IMR-90 (cell line): ENCODE measurements at regions not wholly inside any gene's neighbourhood (a gene's known extent, or its start where the extent isn't known, plus 50 kb on each side); places are given as distances from the start of the nearest gene placed in this dataset.

Experiments
- ATAC-seq: fragments of 200-7000 bp; cut with Tn5 transposase; 2 replicates; pipeline ENCODE4 v1.9.1; 2020; ENCODE audit warnings: low read depth, mild to moderate bottlenecking, moderate library complexity
- BruUV-seq: library from RNA; stranded (reverse); fragments of 400-500 nt; replicated peaks from 2 replicates; lab custom pipeline; 2021; lab: Mats Ljungman, UMichigan
- CTCF ChIA-PET: fragments of 300-600 bp; formaldehyde crosslinking; extraction: SDS; loops from one replicate; lab custom pipeline; 2021; ENCODE audit warnings: antibody characterized with exemption; lab: Yijun Ruan, JAX
- POLR2A ChIA-PET: fragments of 300-600 bp; sonication (Branson Sonifier 250); formaldehyde crosslinking; loops from one replicate; lab custom pipeline; 2022; ENCODE audit warnings: antibody characterized with exemption; ENCODE audit not compliant: unreplicated experiment; lab: Charles Lee
- DNase-seq: peaks from one replicate; pipeline ENCODE4 v3.0.0; 2013
- H2AFZ ChIP-seq: replicated peaks from 2 replicates; pipeline ENCODE3; 2013; ENCODE audit warnings: low read length, mild to moderate bottlenecking; ENCODE audit not compliant: poor library complexity
- H2AK5ac ChIP-seq: 2 replicates; pipeline ENCODE4 v1.6.1; 2013; ENCODE audit warnings: low read depth, low read length, inconsistent platforms
- H2AK9ac ChIP-seq: replicated peaks from 2 replicates; pipeline ENCODE3; 2013; ENCODE audit warnings: mild to moderate bottlenecking, low read depth, low read length, moderate library complexity; ENCODE audit not compliant: poor library complexity
- H2BK120ac ChIP-seq: 2 replicates; pipeline ENCODE4 v1.6.1; 2013; ENCODE audit warnings: low read depth, low read length, inconsistent platforms
- H2BK15ac ChIP-seq: 3 replicates; pipeline ENCODE4 v1.6.1; 2013; ENCODE audit warnings: low read depth, low read length, inconsistent platforms
- H2BK20ac ChIP-seq: 2 replicates; pipeline ENCODE4 v1.6.1; 2013; ENCODE audit warnings: low read depth, mild to moderate bottlenecking, inconsistent platforms, low read length, moderate library complexity
- H2BK5ac ChIP-seq: 2 replicates; pipeline ENCODE4 v1.6.1; 2013; ENCODE audit warnings: mild to moderate bottlenecking, low read depth, low read length, inconsistent platforms; ENCODE audit not compliant: poor library complexity, severe bottlenecking
- H3K14ac ChIP-seq: replicated peaks from 2 replicates; pipeline ENCODE4 v1.6.1; 2013; ENCODE audit warnings: low read depth, low read length, inconsistent platforms
- H3K18ac ChIP-seq: 2 replicates; pipeline ENCODE4 v1.6.1; 2013; ENCODE audit warnings: low read depth, low read length, control low read depth
- H3K23ac ChIP-seq: 2 replicates; pipeline ENCODE4 v1.6.1; 2013; ENCODE audit warnings: low read depth, low read length, inconsistent platforms
- H3K27ac ChIP-seq: 2 replicates; pipeline ENCODE4 v1.5.1; 2013; ENCODE audit warnings: mild to moderate bottlenecking, control low read depth, low read length; ENCODE audit not compliant: insufficient read depth
- H3K27me3 ChIP-seq: 2 replicates; pipeline ENCODE4 v1.6.1; 2013; ENCODE audit warnings: low read length; ENCODE audit not compliant: control insufficient read depth, insufficient read depth
- H3K36me3 ChIP-seq: 2 replicates; pipeline ENCODE4 v1.6.1; 2013; ENCODE audit warnings: low read length, mixed read lengths; ENCODE audit not compliant: control insufficient read depth, insufficient read depth
- H3K4ac ChIP-seq: 2 replicates; pipeline ENCODE4 v1.6.1; 2013; ENCODE audit warnings: low read depth, low read length, inconsistent platforms
- H3K4me1 ChIP-seq: 2 replicates; pipeline ENCODE4 v1.6.1; 2013; ENCODE audit warnings: low read length, mixed read lengths; ENCODE audit not compliant: control insufficient read depth, insufficient read depth
- H3K4me2 ChIP-seq: 2 replicates; pipeline ENCODE4 v1.6.1; 2013; ENCODE audit warnings: low read depth, mild to moderate bottlenecking, control low read depth, low read length, moderate library complexity
- H3K4me3 ChIP-seq: 2 replicates; pipeline ENCODE4 v1.5.1; 2013; ENCODE audit warnings: low read depth, mild to moderate bottlenecking, control low read depth, low read length, moderate library complexity; ENCODE audit not compliant: insufficient read depth
- H3K56ac ChIP-seq: 2 replicates; pipeline ENCODE4 v1.6.1; 2013; ENCODE audit warnings: low read length, inconsistent platforms; ENCODE audit not compliant: insufficient read depth; ENCODE audit errors: extremely low read depth
- H3K79me1 ChIP-seq, 2 experiments: 2 replicates each; pipeline ENCODE4 v1.6.1; 2013; ENCODE audit warnings: low read length in 2 of 2, inconsistent platforms in 1 of 2, low read depth in 1 of 2
- H3K9ac ChIP-seq: 2 replicates; pipeline ENCODE4 v1.6.1; 2013; ENCODE audit warnings: low read depth, low read length, control low read depth
- H3K9me1 ChIP-seq: 2 replicates; pipeline ENCODE4 v1.6.1; 2013; ENCODE audit warnings: low read length, inconsistent platforms; ENCODE audit not compliant: insufficient read depth
- H3K9me3 ChIP-seq: 2 replicates; pipeline ENCODE4 v1.6.1; 2013; ENCODE audit warnings: low read length; ENCODE audit not compliant: control insufficient read depth, insufficient read depth
- H4K20me1 ChIP-seq: 2 replicates; pipeline ENCODE4 v1.6.1; 2013; ENCODE audit warnings: low read length, inconsistent platforms; ENCODE audit not compliant: insufficient read depth
- H4K5ac ChIP-seq: 2 replicates; pipeline ENCODE4 v1.6.1; 2013; ENCODE audit warnings: mild to moderate bottlenecking, low read depth, low read length, control low read depth
- H4K8ac ChIP-seq, 2 experiments: 2 replicates each; pipeline ENCODE4 v1.6.1; 2013; ENCODE audit warnings: low read depth in 2 of 2, low read length in 2 of 2, control low read depth in 1 of 2, inconsistent platforms in 1 of 2
- H4K91ac ChIP-seq: 2 replicates; pipeline ENCODE4 v1.6.1; 2013; ENCODE audit warnings: low read depth, low read length, inconsistent platforms; ENCODE audit not compliant: insufficient read depth
- BHLHE40 ChIP-seq: fragments of 150-350 bp; IDR thresholded peaks from 2 replicates; pipeline ENCODE4 v1.6.1; 2016; ENCODE audit warnings: mild to moderate bottlenecking, low read depth, low read length
- CEBPB ChIP-seq: IDR thresholded peaks from 2 replicates; pipeline ENCODE4 v1.6.1; 2012; ENCODE audit warnings: low read depth, low read length, improper control_type of control experiment
- FOS ChIP-seq: fragments of 150-350 bp; IDR thresholded peaks from 2 replicates; pipeline ENCODE4 v1.6.1; 2016; ENCODE audit warnings: low read depth, low read length
- MAFK ChIP-seq: IDR thresholded peaks from 2 replicates; pipeline ENCODE4 v1.6.1; 2012; ENCODE audit warnings: low read depth, low read length, improper control_type of control experiment
- MAZ ChIP-seq: IDR thresholded peaks from 2 replicates; pipeline ENCODE4 v1.6.1; 2012; ENCODE audit warnings: low read depth, mild to moderate bottlenecking, low read length, improper control_type of control experiment, moderate library complexity, borderline replicate concordance
- MXI1 ChIP-seq: IDR thresholded peaks from 2 replicates; pipeline ENCODE4 v1.6.1; 2012; ENCODE audit warnings: low read depth, mild to moderate bottlenecking, low read length, moderate library complexity, borderline replicate concordance
- NFE2L2 ChIP-seq: fragments of 150-350 bp; IDR thresholded peaks from 2 replicates; pipeline ENCODE4 v1.6.1; 2016; ENCODE audit warnings: low read depth, mild to moderate bottlenecking, low read length
- POLR2A ChIP-seq: IDR thresholded peaks from 2 replicates; pipeline ENCODE4 v1.6.1; 2012; ENCODE audit warnings: mild to moderate bottlenecking, low read depth, low read length
- RAD21 ChIP-seq: IDR thresholded peaks from 2 replicates; pipeline ENCODE4 v1.6.1; 2012; ENCODE audit warnings: low read length, improper control_type of control experiment
- RCOR1 ChIP-seq: IDR thresholded peaks from 2 replicates; pipeline ENCODE4 v1.6.1; 2012; ENCODE audit warnings: mild to moderate bottlenecking, low read length, improper control_type of control experiment; ENCODE audit not compliant: insufficient replicate concordance
- RFX5 ChIP-seq: IDR thresholded peaks from 2 replicates; pipeline ENCODE4 v1.8.0; 2012; ENCODE audit warnings: low read depth, mild to moderate bottlenecking, low read length, moderate library complexity
- SMC3 ChIP-seq: fragments of 150-350 bp; IDR thresholded peaks from 2 replicates; pipeline ENCODE4 v1.6.1; 2016; ENCODE audit warnings: low read depth, mild to moderate bottlenecking, antibody characterized with exemption, low read length, moderate library complexity
- WGBS, 2 experiments: methylation state at CpG; one replicate each; pipeline versions ENCODE4 v1.1.5 to v1.1.7; 2013; ENCODE audit warnings: missing lambda C conversion rate in 2 of 2; ENCODE audit not compliant: insufficient read length in 1 of 2; ENCODE audit errors: extremely low coverage in 2 of 2; 5-methylcytosine and 5-hydroxymethylcytosine counted together
- dilution Hi-C: fragments of 300-500 bp; cut with HindIII; formaldehyde crosslinking; loops from one replicate; pipeline ENCODE4 v1.14.3; 2018; ENCODE audit warnings: low sequenced_read_pairs; ENCODE audit not compliant: unreplicated experiment
- in situ Hi-C: fragments of 300-500 bp; cut with MboI; formaldehyde crosslinking; loops from 3 replicates; pipeline ENCODE4 v1.14.3; 2019; ENCODE audit warnings: low sequenced_read_pairs, inconsistent platforms, mixed read lengths
- intact Hi-C: fragments of 100-400 bp; cut with micrococcal nuclease; formaldehyde crosslinking; loops from 2 replicates; pipeline ENCODE4 v1.10.0; 2022
- TF ChIP-seq, protein P1 (sequence below): conservative IDR thresholded peaks from 2 replicates; pipeline ENCODE4 v1.5.1; 2012; ENCODE audit warnings: mild to moderate bottlenecking, low read depth, low read length, improper control_type of control experiment
- TF ChIP-seq, protein P2 (sequence below): fragments of 150-350 bp; IDR thresholded peaks from 2 replicates; pipeline ENCODE4 v1.6.1; 2017; ENCODE audit warnings: mild to moderate bottlenecking, antibody characterized with exemption, low read length, low read depth
- TF ChIP-seq, protein P3 (sequence below): fragments of 150-350 bp; IDR thresholded peaks from 2 replicates; pipeline ENCODE4 v1.6.1; 2016; ENCODE audit warnings: low read depth, mild to moderate bottlenecking, low read length, moderate library complexity, borderline replicate concordance

DNA sequence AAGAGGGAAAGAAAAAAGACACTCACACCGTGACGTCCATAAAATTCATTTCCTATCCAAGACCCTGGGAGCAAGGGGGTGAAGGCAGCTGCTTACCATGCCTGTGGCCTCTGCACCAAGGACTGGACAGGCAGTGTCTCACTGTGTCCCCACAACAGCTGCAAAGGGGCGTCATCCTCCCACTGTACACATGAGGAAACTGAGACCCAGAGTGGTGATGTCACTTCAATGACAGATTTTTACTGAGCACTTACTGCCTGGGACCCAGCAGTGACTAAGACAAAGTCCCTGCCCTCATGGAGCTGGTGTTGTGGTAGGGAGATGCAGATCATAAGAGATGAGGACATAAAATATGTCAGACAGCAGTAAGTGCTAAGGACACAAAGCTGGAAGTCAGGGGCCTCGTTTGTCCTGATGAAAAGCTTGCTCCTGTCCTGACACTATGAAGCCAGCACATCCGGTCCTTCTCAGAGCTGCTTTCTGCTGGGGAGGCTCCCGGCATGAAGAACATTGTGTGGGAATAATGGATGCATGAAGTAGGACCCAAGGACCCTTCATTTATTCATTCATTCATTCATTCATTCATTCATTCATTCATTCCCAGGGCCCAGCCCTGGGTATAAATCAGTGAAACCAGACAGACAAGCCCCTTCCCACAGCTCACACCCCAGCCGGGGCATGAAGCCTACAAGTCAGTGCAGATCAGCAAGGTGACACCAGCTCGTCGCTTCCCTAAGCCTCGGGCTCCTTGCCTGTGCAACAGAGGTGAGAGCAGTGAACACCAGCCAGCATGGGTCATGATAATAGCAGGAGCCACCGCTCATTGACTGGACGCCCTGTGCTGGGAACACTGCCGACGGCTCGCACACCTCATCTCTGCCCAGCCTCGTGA is 473.7 kb downstream of the MATN1 start:
- no TSS peak for BruUV-seq
- CTCF ChIA-PET, result no interaction called here
- H3K14ac ChIP-seq, result no peak overlapping the region
- TF ChIP-seq NFE2L2, result no peak
- TF ChIP-seq, protein P1, sequence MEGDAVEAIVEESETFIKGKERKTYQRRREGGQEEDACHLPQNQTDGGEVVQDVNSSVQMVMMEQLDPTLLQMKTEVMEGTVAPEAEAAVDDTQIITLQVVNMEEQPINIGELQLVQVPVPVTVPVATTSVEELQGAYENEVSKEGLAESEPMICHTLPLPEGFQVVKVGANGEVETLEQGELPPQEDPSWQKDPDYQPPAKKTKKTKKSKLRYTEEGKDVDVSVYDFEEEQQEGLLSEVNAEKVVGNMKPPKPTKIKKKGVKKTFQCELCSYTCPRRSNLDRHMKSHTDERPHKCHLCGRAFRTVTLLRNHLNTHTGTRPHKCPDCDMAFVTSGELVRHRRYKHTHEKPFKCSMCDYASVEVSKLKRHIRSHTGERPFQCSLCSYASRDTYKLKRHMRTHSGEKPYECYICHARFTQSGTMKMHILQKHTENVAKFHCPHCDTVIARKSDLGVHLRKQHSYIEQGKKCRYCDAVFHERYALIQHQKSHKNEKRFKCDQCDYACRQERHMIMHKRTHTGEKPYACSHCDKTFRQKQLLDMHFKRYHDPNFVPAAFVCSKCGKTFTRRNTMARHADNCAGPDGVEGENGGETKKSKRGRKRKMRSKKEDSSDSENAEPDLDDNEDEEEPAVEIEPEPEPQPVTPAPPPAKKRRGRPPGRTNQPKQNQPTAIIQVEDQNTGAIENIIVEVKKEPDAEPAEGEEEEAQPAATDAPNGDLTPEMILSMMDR, result no peak
- no peak for TF ChIP-seq MAZ
- TF ChIP-seq MXI1, result no peak
- no peak for TF ChIP-seq SMC3
- TF ChIP-seq RFX5, result no peak
- TF ChIP-seq, protein P2, sequence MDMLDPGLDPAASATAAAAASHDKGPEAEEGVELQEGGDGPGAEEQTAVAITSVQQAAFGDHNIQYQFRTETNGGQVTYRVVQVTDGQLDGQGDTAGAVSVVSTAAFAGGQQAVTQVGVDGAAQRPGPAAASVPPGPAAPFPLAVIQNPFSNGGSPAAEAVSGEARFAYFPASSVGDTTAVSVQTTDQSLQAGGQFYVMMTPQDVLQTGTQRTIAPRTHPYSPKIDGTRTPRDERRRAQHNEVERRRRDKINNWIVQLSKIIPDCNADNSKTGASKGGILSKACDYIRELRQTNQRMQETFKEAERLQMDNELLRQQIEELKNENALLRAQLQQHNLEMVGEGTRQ, result no peak
- TF ChIP-seq, protein P3, sequence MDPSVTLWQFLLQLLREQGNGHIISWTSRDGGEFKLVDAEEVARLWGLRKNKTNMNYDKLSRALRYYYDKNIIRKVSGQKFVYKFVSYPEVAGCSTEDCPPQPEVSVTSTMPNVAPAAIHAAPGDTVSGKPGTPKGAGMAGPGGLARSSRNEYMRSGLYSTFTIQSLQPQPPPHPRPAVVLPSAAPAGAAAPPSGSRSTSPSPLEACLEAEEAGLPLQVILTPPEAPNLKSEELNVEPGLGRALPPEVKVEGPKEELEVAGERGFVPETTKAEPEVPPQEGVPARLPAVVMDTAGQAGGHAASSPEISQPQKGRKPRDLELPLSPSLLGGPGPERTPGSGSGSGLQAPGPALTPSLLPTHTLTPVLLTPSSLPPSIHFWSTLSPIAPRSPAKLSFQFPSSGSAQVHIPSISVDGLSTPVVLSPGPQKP, result no peak
- no peak for TF ChIP-seq RCOR1
- TF ChIP-seq CEBPB, result no peak
- no peak for TF ChIP-seq POLR2A
- no peak for TF ChIP-seq RAD21
- no peak for TF ChIP-seq BHLHE40
- TF ChIP-seq MAFK, result no peak
- no peak for TF ChIP-seq FOS

More for the DNA sequence above, 473.7 kb downstream of the MATN1 start:
- no peak overlapping the region for H3K18ac ChIP-seq
- H3K27me3 ChIP-seq, result no peaks in the 10 kb centered on the region
- no peak overlapping the region for H3K56ac ChIP-seq
- no peaks in the 10 kb centered on the region for H3K79me1 ChIP-seq
- no peak overlapping the region for H3K27ac ChIP-seq
- H2AK5ac ChIP-seq, result no peak overlapping the region
- no peak overlapping the region for H3K4me2 ChIP-seq
- no peak overlapping the region for H2BK15ac ChIP-seq
- no peak overlapping the region for H4K5ac ChIP-seq
- no peaks in the 10 kb centered on the region for H3K9me1 ChIP-seq
- no peak overlapping the region for H2BK120ac ChIP-seq
- no peaks in the 10 kb centered on the region for H3K36me3 ChIP-seq
- no peaks in the 10 kb centered on the region for H3K9me3 ChIP-seq
- no peak for DNase-seq
- intact Hi-C loops, result no loop called here
- no peak overlapping the region for H3K23ac ChIP-seq
- no peak overlapping the region for H3K4me3 ChIP-seq
- H2AFZ ChIP-seq, result no peak overlapping the region
- H4K8ac ChIP-seq, result no peak overlapping the region
- no peak overlapping the region for H2AK9ac ChIP-seq
- no peak overlapping the region for H3K4ac ChIP-seq
- H3K9ac ChIP-seq, result no peak overlapping the region
- dilution Hi-C loops, result no loop called here
- H3K4me1 ChIP-seq, result no peaks in the 10 kb centered on the region
- H4K91ac ChIP-seq, result no peak overlapping the region
- no peak overlapping the region for H2BK5ac ChIP-seq
- 76% methylated on average over 6 of the region's 16 CpGs; no CpG with 5 or more reads in 1 of the 2 experiments for WGBS, 2 experiments
- no peak for ATAC-seq
- no peaks in the 10 kb centered on the region for H4K20me1 ChIP-seq
- no peak overlapping the region for H2BK20ac ChIP-seq
- POLR2A ChIA-PET, result no interaction called here
- in situ Hi-C loops, result no loop called here
